SK-MEL-5 (cell line): ENCODE measurements at regions not wholly inside any gene's neighbourhood (a gene's known extent, or its start where the extent isn't known, plus 50 kb on each side); places are given as distances from the start of the nearest gene placed in this dataset.

Source experiments
- DNase-seq: peaks from one replicate; pipeline ENCODE4 v3.0.0-alpha.2; 2016; ENCODE audit warnings: low read depth, low spot score
- in situ Hi-C: cut with HindIII; loops from 2 replicates; pipeline ENCODE4 v1.10.0; 2016; ENCODE audit warnings: low sequenced_read_pairs, high pct_unique_total_duplicates, low pct_unique_long_range_greater_than_20kb

- no peak for DNase-seq
- in situ Hi-C loops = no loop called here
Measured at GRCh38 chr12:71071536-71072097, 86.2 kb downstream of the TSPAN8 start.

- no peak for DNase-seq
Measured at GRCh38 chr12:71070416-71071128, 87.2 kb downstream of the TSPAN8 start.

GRCh38 chr12:71069311-71069710 lies 88.5 kb downstream of the TSPAN8 start:
- no peak for DNase-seq
- in situ Hi-C loops = no loop called here

More at GRCh38 chr12:71070416-71071128, 87.2 kb downstream of the TSPAN8 start:
- in situ Hi-C loops = no loop called here

- in situ Hi-C loops = no loop called here
Measured at GRCh38 chr12:71063087-71063486, 94.7 kb downstream of the TSPAN8 start.

GRCh38 chr12:71061451-71061850 lies 96.3 kb downstream of the TSPAN8 start:
- no peak for DNase-seq
- in situ Hi-C loops = no loop called here

More at GRCh38 chr12:71063087-71063486, 94.7 kb downstream of the TSPAN8 start:
- DNase-seq = no peak

- DNase-seq = no peak
- in situ Hi-C loops = no loop called here
Measured at GRCh38 chr12:71060426-71060825, 97.4 kb downstream of the TSPAN8 start.

- in situ Hi-C loops = no loop called here
- DNase-seq = no peak
Measured at GRCh38 chr12:71057330-71057729, 100.5 kb downstream of the TSPAN8 start.

- in situ Hi-C loops = no loop called here
- no peak for DNase-seq
Measured at GRCh38 chr12:71054551-71054950, 103.2 kb downstream of the TSPAN8 start.

- in situ Hi-C loops = no loop called here
- DNase-seq = no peak
Measured at GRCh38 chr12:71046215-71046614, 111.6 kb downstream of the TSPAN8 start.

- no peak for DNase-seq
- in situ Hi-C loops = no loop called here
Measured at GRCh38 chr12:71045781-71046180, 112.0 kb downstream of the TSPAN8 start.

GRCh38 chr12:71041476-71041875 lies 116.3 kb downstream of the TSPAN8 start:
- no peak for DNase-seq
- in situ Hi-C loops = no loop called here

- in situ Hi-C loops = no loop called here
- no peak for DNase-seq
Measured at GRCh38 chr12:71038960-71039359, 118.4 kb upstream of the PTPRR start.

GRCh38 chr12:71036526-71036925 lies 116.0 kb upstream of the PTPRR start:
- in situ Hi-C loops = no loop called here
- DNase-seq = no peak

- DNase-seq = no peak
- in situ Hi-C loops = no loop called here
Measured at GRCh38 chr12:71032933-71033332, 112.4 kb upstream of the PTPRR start.

GRCh38 chr12:71029302-71029701 lies 108.8 kb upstream of the PTPRR start:
- no peak for DNase-seq
- in situ Hi-C loops = no loop called here

GRCh38 chr12:71027856-71028255 lies 107.3 kb upstream of the PTPRR start:
- no peak for DNase-seq
- in situ Hi-C loops = no loop called here

- in situ Hi-C loops = no loop called here
Measured at GRCh38 chr12:71024827-71025226, 104.3 kb upstream of the PTPRR start.

GRCh38 chr12:71024281-71024680 lies 103.7 kb upstream of the PTPRR start:
- in situ Hi-C loops = no loop called here

More at GRCh38 chr12:71024827-71025226, 104.3 kb upstream of the PTPRR start:
- no peak for DNase-seq

GRCh38 chr12:71021491-71021890 lies 101.0 kb upstream of the PTPRR start:
- in situ Hi-C loops = no loop called here
- no peak for DNase-seq

More at GRCh38 chr12:71024281-71024680, 103.7 kb upstream of the PTPRR start:
- no peak for DNase-seq
